GM12874 (cell line): ENCODE measurements at regions not wholly inside any gene's neighbourhood (a gene's known extent, or its start where the extent isn't known, plus 50 kb on each side); places are given as distances from the start of the nearest gene placed in this dataset.

Experiments used
- CTCF ChIP-seq: IDR thresholded peaks from 2 replicates; pipeline ENCODE4 v1.5.1; 2011; ENCODE audit warnings: low read depth, mild to moderate bottlenecking, control low read depth, low read length, moderate library complexity; ENCODE audit not compliant: insufficient read depth

- TF ChIP-seq CTCF: no peak
Measured at GRCh38 chr5:173385832-173386360, 57.7 kb upstream of the STC2 start.

- TF ChIP-seq CTCF: no peak
Measured at GRCh38 chr5:173383711-173384110, 55.5 kb upstream of the STC2 start.

- no peak for TF ChIP-seq CTCF
Measured at GRCh38 chr5:173378727-173379126, 50.5 kb upstream of the STC2 start.
